ENCODE measurements at regions not wholly inside any gene's neighbourhood (a gene's known extent, or its start where the extent isn't known, plus 50 kb on each side); places are given as distances from the start of the nearest gene placed in this dataset.

- TF ChIP-seq CTCF (IDR thresholded peaks at IDR 0.05; ENCODE audit: low read length) (no peak), EZH2phosphoT487 (IDR thresholded peaks at IDR 0.05; ENCODE audit: low read length) (no peak)
Observed at GRCh38 chr9:78606001-78606379, 309.1 kb downstream of the PSAT1 start.
